ENCODE measurements at regions not wholly inside any gene's neighbourhood (a gene's known extent, or its start where the extent isn't known, plus 50 kb on each side); places are given as distances from the start of the nearest gene placed in this dataset.

GRCh38 chr4:19999775-20000414 is 251.8 kb upstream of the SLIT2 start:
- DNase-seq (ENCODE audit: low read depth in 2 of 2, low spot score in 1 of 2) = no peak

GRCh38 chr4:19999276-19999675 is 252.4 kb upstream of the SLIT2 start:
- no peak for DNase-seq (ENCODE audit: low read depth in 2 of 2, low spot score in 1 of 2)

GRCh38 chr4:19993242-19993641 is 258.5 kb upstream of the SLIT2 start:
- DNase-seq (ENCODE audit: low read depth in 2 of 2, low spot score in 1 of 2) = no peak

- no peak for DNase-seq (ENCODE audit: low read depth in 2 of 2, low spot score in 1 of 2)
Observed at GRCh38 chr4:19992471-19993093, 259.1 kb upstream of the SLIT2 start.

GRCh38 chr4:19987746-19988145 is 264.0 kb upstream of the SLIT2 start:
- DNase-seq (ENCODE audit: low read depth in 2 of 2, low spot score in 1 of 2) = no peak

- no peak for DNase-seq (ENCODE audit: low read depth in 2 of 2, low spot score in 1 of 2)
Observed at GRCh38 chr4:19983072-19983471, 268.6 kb upstream of the SLIT2 start.

GRCh38 chr4:19982556-19982955 is 269.1 kb upstream of the SLIT2 start:
- no peak for DNase-seq (ENCODE audit: low read depth in 2 of 2, low spot score in 1 of 2)

GRCh38 chr4:19971829-19972228 is 279.9 kb upstream of the SLIT2 start:
- no peak for DNase-seq (ENCODE audit: low read depth in 2 of 2, low spot score in 1 of 2)

- no peak for DNase-seq (ENCODE audit: low read depth in 2 of 2, low spot score in 1 of 2)
Observed at GRCh38 chr4:19969492-19969891, 282.2 kb upstream of the SLIT2 start.

- no peak for DNase-seq (ENCODE audit: low read depth in 2 of 2, low spot score in 1 of 2)
Observed at GRCh38 chr4:19961091-19961490, 290.6 kb upstream of the SLIT2 start.

- DNase-seq (ENCODE audit: low read depth in 2 of 2, low spot score in 1 of 2) = no peak
Observed at GRCh38 chr4:19958848-19959247, 292.9 kb upstream of the SLIT2 start.

- no peak for DNase-seq (ENCODE audit: low read depth in 2 of 2, low spot score in 1 of 2)
Observed at GRCh38 chr4:19947349-19947748, 304.4 kb upstream of the SLIT2 start.

GRCh38 chr4:19945979-19946380 is 305.7 kb upstream of the SLIT2 start:
- DNase-seq (ENCODE audit: low read depth in 2 of 2, low spot score in 1 of 2) = no peak

GRCh38 chr4:19945501-19945900 is 306.2 kb upstream of the SLIT2 start:
- no peak for DNase-seq (ENCODE audit: low read depth in 2 of 2, low spot score in 1 of 2)

GRCh38 chr4:19944806-19945205 is 306.9 kb upstream of the SLIT2 start:
- DNase-seq (ENCODE audit: low read depth in 2 of 2, low spot score in 1 of 2) = no peak

- no peak for DNase-seq (ENCODE audit: low read depth in 2 of 2, low spot score in 1 of 2)
Observed at GRCh38 chr4:19944251-19944650, 307.5 kb upstream of the SLIT2 start.

- no peak for DNase-seq (ENCODE audit: low read depth in 2 of 2, low spot score in 1 of 2)
Observed at GRCh38 chr4:19941434-19941833, 310.3 kb upstream of the SLIT2 start.

- no peak for DNase-seq (ENCODE audit: low read depth in 2 of 2, low spot score in 1 of 2)
Observed at GRCh38 chr4:19940861-19941260, 310.8 kb upstream of the SLIT2 start.

GRCh38 chr4:19936476-19936875 is 315.2 kb upstream of the SLIT2 start:
- no peak for DNase-seq (ENCODE audit: low read depth in 2 of 2, low spot score in 1 of 2)

GRCh38 chr4:19930742-19931141 is 321.0 kb upstream of the SLIT2 start:
- DNase-seq (ENCODE audit: low read depth in 2 of 2, low spot score in 1 of 2) = no peak

GRCh38 chr4:19927381-19927780 is 324.3 kb upstream of the SLIT2 start:
- DNase-seq (ENCODE audit: low read depth in 2 of 2, low spot score in 1 of 2) = no peak

- no peak for DNase-seq (ENCODE audit: low read depth in 2 of 2, low spot score in 1 of 2)
Observed at GRCh38 chr4:19925516-19925915, 326.2 kb upstream of the SLIT2 start.

GRCh38 chr4:19924761-19925160 is 326.9 kb upstream of the SLIT2 start:
- DNase-seq (ENCODE audit: low read depth in 2 of 2, low spot score in 1 of 2) = no peak
